Stimulated activated memory B cell treated with anti-CD40 and anti-IgM and Interleukin-4, amounts not matched to agents 10 μg/mL and 1 μg/mL and 100 μg/mL, for 72 hours (primary cell): ENCODE measurements at regions not wholly inside any gene's neighbourhood (a gene's known extent, or its start where the extent isn't known, plus 50 kb on each side); places are given as distances from the start of the nearest gene placed in this dataset.

Source experiments
- ATAC-seq: fragments of 150-1000 bp; cut with Tn5 transposase; 2 replicates; pipeline ENCODE4 v1.10.0; 2021
- H3K27ac Mint-ChIP-seq: one replicate; pipeline ENCODE4 v1.8.0; 2022; ENCODE audit warnings: mild to moderate bottlenecking, mixed read lengths
- H3K27me3 Mint-ChIP-seq: one replicate; pipeline ENCODE4 v1.8.0; 2022; ENCODE audit warnings: mixed read lengths
- H3K36me3 Mint-ChIP-seq: one replicate; pipeline ENCODE4 v1.8.0; 2022; ENCODE audit warnings: mixed read lengths
- H3K4me1 Mint-ChIP-seq: one replicate; pipeline ENCODE4 v1.8.0; 2022; ENCODE audit warnings: mixed read lengths
- H3K4me3 Mint-ChIP-seq: one replicate; pipeline ENCODE4 v1.8.0; 2022; ENCODE audit warnings: mild to moderate bottlenecking, moderate library complexity, mixed read lengths
- H3K9me3 Mint-ChIP-seq: one replicate; pipeline ENCODE4 v1.8.0; 2022; ENCODE audit warnings: mixed read lengths

GRCh38 chr2:17101091-17101490, 417.1 kb downstream of the RAD51AP2 start:
- H3K9me3 Mint-ChIP-seq: no peaks in the 10 kb centered on the region
- H3K27me3 Mint-ChIP-seq: no peaks in the 10 kb centered on the region
- no peaks in the 10 kb centered on the region for H3K36me3 Mint-ChIP-seq
- peaks cover 22% of the 10 kb centered on the region for H3K4me1 Mint-ChIP-seq
- ATAC-seq: no peak
- H3K4me3 Mint-ChIP-seq: no peak overlapping the region
- no peak overlapping the region for H3K27ac Mint-ChIP-seq

- H3K27ac Mint-ChIP-seq: no peak overlapping the region
- no peaks in the 10 kb centered on the region for H3K9me3 Mint-ChIP-seq
- H3K4me3 Mint-ChIP-seq: no peak overlapping the region
- ATAC-seq: no peak
- H3K4me1 Mint-ChIP-seq: no peaks in the 10 kb centered on the region
- H3K36me3 Mint-ChIP-seq: no peaks in the 10 kb centered on the region
- H3K27me3 Mint-ChIP-seq: no peaks in the 10 kb centered on the region
These were observed 422.9 kb downstream of the RAD51AP2 start for GRCh38 chr2:17095340-17095739.

- H3K27ac Mint-ChIP-seq: no peak overlapping the region
- no peaks in the 10 kb centered on the region for H3K27me3 Mint-ChIP-seq
- H3K4me3 Mint-ChIP-seq: no peak overlapping the region
- H3K9me3 Mint-ChIP-seq: no peaks in the 10 kb centered on the region
- ATAC-seq: no peak
- no peaks in the 10 kb centered on the region for H3K36me3 Mint-ChIP-seq
- no peaks in the 10 kb centered on the region for H3K4me1 Mint-ChIP-seq
These were observed 424.5 kb downstream of the RAD51AP2 start for GRCh38 chr2:17093712-17094111.

GRCh38 chr2:17086990-17087389, 421.4 kb upstream of the CYRIA start:
- ATAC-seq: no peak
- Mint-ChIP-seq H3K27me3 (no peaks in the 10 kb centered on the region), H3K27ac (no peak overlapping the region), H3K4me1 (no peaks in the 10 kb centered on the region), H3K9me3 (no peaks in the 10 kb centered on the region), H3K36me3 (no peaks in the 10 kb centered on the region), H3K4me3 (no peak overlapping the region)

- no peak for ATAC-seq
- H3K27ac Mint-ChIP-seq: no peak overlapping the region
- H3K4me1 Mint-ChIP-seq: no peaks in the 10 kb centered on the region
- H3K36me3 Mint-ChIP-seq: no peaks in the 10 kb centered on the region
- H3K9me3 Mint-ChIP-seq: no peaks in the 10 kb centered on the region
- no peak overlapping the region for H3K4me3 Mint-ChIP-seq
- no peaks in the 10 kb centered on the region for H3K27me3 Mint-ChIP-seq
These were observed 420.0 kb upstream of the CYRIA start for GRCh38 chr2:17085546-17086202.

GRCh38 chr2:17084877-17085276, 419.2 kb upstream of the CYRIA start:
- peaks cover 7% of the 10 kb centered on the region for H3K9me3 Mint-ChIP-seq
- H3K36me3 Mint-ChIP-seq: no peaks in the 10 kb centered on the region
- H3K27ac Mint-ChIP-seq: no peak overlapping the region
- no peak overlapping the region for H3K4me3 Mint-ChIP-seq
- ATAC-seq: no peak
- H3K4me1 Mint-ChIP-seq: no peaks in the 10 kb centered on the region
- no peaks in the 10 kb centered on the region for H3K27me3 Mint-ChIP-seq

GRCh38 chr2:17083902-17084301, 418.3 kb upstream of the CYRIA start:
- peaks cover 10% of the 10 kb centered on the region for H3K9me3 Mint-ChIP-seq
- peaks cover 2% of the 10 kb centered on the region for H3K36me3 Mint-ChIP-seq
- ATAC-seq: no peak
- no peak overlapping the region for H3K4me3 Mint-ChIP-seq
- no peaks in the 10 kb centered on the region for H3K4me1 Mint-ChIP-seq
- H3K27ac Mint-ChIP-seq: no peak overlapping the region
- no peaks in the 10 kb centered on the region for H3K27me3 Mint-ChIP-seq

- Mint-ChIP-seq H3K4me1 (no peaks in the 10 kb centered on the region), H3K4me3 (no peak overlapping the region), H3K9me3 (peaks cover 20% of the 10 kb centered on the region), H3K27ac (no peak overlapping the region), H3K36me3 (peaks cover 5% of the 10 kb centered on the region), H3K27me3 (no peaks in the 10 kb centered on the region)
- no peak for ATAC-seq
These were observed 413.6 kb upstream of the CYRIA start for GRCh38 chr2:17079262-17079661.

GRCh38 chr2:17076533-17076932, 410.9 kb upstream of the CYRIA start:
- Mint-ChIP-seq H3K36me3 (peaks cover 5% of the 10 kb centered on the region), H3K9me3 (peaks cover 23% of the 10 kb centered on the region), H3K27ac (no peak overlapping the region), H3K27me3 (no peaks in the 10 kb centered on the region), H3K4me3 (no peak overlapping the region), H3K4me1 (no peaks in the 10 kb centered on the region)
- no peak for ATAC-seq

GRCh38 chr2:17070711-17071110, 405.1 kb upstream of the CYRIA start:
- Mint-ChIP-seq H3K27me3 (no peaks in the 10 kb centered on the region), H3K27ac (no peak overlapping the region), H3K9me3 (peaks cover 10% of the 10 kb centered on the region), H3K4me1 (no peaks in the 10 kb centered on the region), H3K4me3 (no peak overlapping the region), H3K36me3 (no peaks in the 10 kb centered on the region)
- ATAC-seq: no peak

- Mint-ChIP-seq H3K4me3 (no peak overlapping the region), H3K27ac (no peak overlapping the region), H3K9me3 (peaks cover 10% of the 10 kb centered on the region), H3K4me1 (no peaks in the 10 kb centered on the region), H3K36me3 (no peaks in the 10 kb centered on the region), H3K27me3 (no peaks in the 10 kb centered on the region)
- ATAC-seq: no peak
These were observed 403.9 kb upstream of the CYRIA start for GRCh38 chr2:17069564-17069963.

- no peak for ATAC-seq
- Mint-ChIP-seq H3K4me3 (no peak overlapping the region), H3K27me3 (no peaks in the 10 kb centered on the region), H3K36me3 (no peaks in the 10 kb centered on the region), H3K9me3 (peaks cover 10% of the 10 kb centered on the region), H3K4me1 (no peaks in the 10 kb centered on the region), H3K27ac (no peak overlapping the region)
These were observed 402.4 kb upstream of the CYRIA start for GRCh38 chr2:17068021-17068420.

- no peak for ATAC-seq
- H3K27me3 Mint-ChIP-seq: no peaks in the 10 kb centered on the region
- H3K9me3 Mint-ChIP-seq: peaks cover 2% of the 10 kb centered on the region
- no peak overlapping the region for H3K4me3 Mint-ChIP-seq
- no peak overlapping the region for H3K27ac Mint-ChIP-seq
- H3K36me3 Mint-ChIP-seq: no peaks in the 10 kb centered on the region
- H3K4me1 Mint-ChIP-seq: no peaks in the 10 kb centered on the region
These were observed 399.9 kb upstream of the CYRIA start for GRCh38 chr2:17065536-17065935.

GRCh38 chr2:17061028-17061427, 395.4 kb upstream of the CYRIA start:
- H3K4me3 Mint-ChIP-seq: no peak overlapping the region
- no peak overlapping the region for H3K27ac Mint-ChIP-seq
- no peaks in the 10 kb centered on the region for H3K36me3 Mint-ChIP-seq
- ATAC-seq: no peak
- no peaks in the 10 kb centered on the region for H3K27me3 Mint-ChIP-seq
- peaks cover 23% of the 10 kb centered on the region for H3K4me1 Mint-ChIP-seq
- no peaks in the 10 kb centered on the region for H3K9me3 Mint-ChIP-seq

- H3K4me3 Mint-ChIP-seq: no peak overlapping the region
- peaks cover 23% of the 10 kb centered on the region for H3K4me1 Mint-ChIP-seq
- H3K9me3 Mint-ChIP-seq: no peaks in the 10 kb centered on the region
- H3K27ac Mint-ChIP-seq: no peak overlapping the region
- H3K36me3 Mint-ChIP-seq: no peaks in the 10 kb centered on the region
- no peak for ATAC-seq
- no peaks in the 10 kb centered on the region for H3K27me3 Mint-ChIP-seq
These were observed 393.8 kb upstream of the CYRIA start for GRCh38 chr2:17059458-17059857.

- ATAC-seq: no peak
- Mint-ChIP-seq H3K9me3 (no peaks in the 10 kb centered on the region), H3K27me3 (no peaks in the 10 kb centered on the region), H3K27ac (no peak overlapping the region), H3K4me3 (no peak overlapping the region), H3K4me1 (peaks cover 23% of the 10 kb centered on the region), H3K36me3 (no peaks in the 10 kb centered on the region)
These were observed 393.3 kb upstream of the CYRIA start for GRCh38 chr2:17058772-17059402.
